ENCODE measurements at regions not wholly inside any gene's neighbourhood (a gene's known extent, or its start where the extent isn't known, plus 50 kb on each side); places are given as distances from the start of the nearest gene placed in this dataset.
"Not testable (repeated sequence)": the region's sequence is repeated elsewhere in the genome, so short reads cannot be mapped to it uniquely, and the experiment has no call there.

- H3K27ac ChIP-seq (ENCODE audit: low read depth in 1 of 3, low read length in 2 of 3), result no peak overlapping the region
- FAIRE-seq, result no peak
Measured at GRCh38 chr5:4023753-4024335, 428.2 kb downstream of the IRX1 start.

GRCh38 chr5:4027088-4027734 is 431.6 kb downstream of the IRX1 start:
- Histone ChIP-seq H3K4me3 (ENCODE audit: low read depth in 1 of 3, low read length in 3 of 3) (no peak overlapping the region), H3K4me1 (ENCODE audit: control insufficient read depth in 3 of 3, insufficient read depth in 2 of 3, low read depth in 1 of 3, low read length in 2 of 3) (no peaks in the 10 kb centered on the region), H3K27ac (ENCODE audit: low read depth in 1 of 3, low read length in 2 of 3) (no peak overlapping the region), H3K36me3 (ENCODE audit: control insufficient read depth in 3 of 3, insufficient read depth in 2 of 3, low read depth in 1 of 3, low read length in 3 of 3) (no peaks in the 10 kb centered on the region), H3K27me3 (ENCODE audit: control insufficient read depth in 3 of 3, insufficient read depth in 3 of 3, low read length in 3 of 3) (no peaks in the 10 kb centered on the region), H3K9me3 (ENCODE audit: control insufficient read depth in 2 of 2, insufficient read depth in 1 of 2, low read depth in 1 of 2, low read length in 1 of 2) (no peaks in the 10 kb centered on the region)
- DNase-seq, result no peak
- WGBS, 3 donors, result 70 to 75% (median 70%) methylated on average over 17 of the region's 17 CpGs
- FAIRE-seq, result no peak

More at GRCh38 chr5:4023753-4024335, 428.2 kb downstream of the IRX1 start:
- no peaks in the 10 kb centered on the region for H3K9me3 ChIP-seq (ENCODE audit: control insufficient read depth in 2 of 2, insufficient read depth in 1 of 2, low read depth in 1 of 2, low read length in 1 of 2)
- no peak overlapping the region for H3K4me3 ChIP-seq (ENCODE audit: low read depth in 1 of 3, low read length in 3 of 3)
- H3K4me1 ChIP-seq (ENCODE audit: control insufficient read depth in 3 of 3, insufficient read depth in 2 of 3, low read depth in 1 of 3, low read length in 2 of 3), result no peaks in the 10 kb centered on the region
- no peaks in the 10 kb centered on the region for H3K27me3 ChIP-seq (ENCODE audit: control insufficient read depth in 3 of 3, insufficient read depth in 3 of 3, low read length in 3 of 3)
- no peak for DNase-seq
- H3K36me3 ChIP-seq (ENCODE audit: control insufficient read depth in 3 of 3, insufficient read depth in 2 of 3, low read depth in 1 of 3, low read length in 3 of 3), result no peaks in the 10 kb centered on the region

DNA sequence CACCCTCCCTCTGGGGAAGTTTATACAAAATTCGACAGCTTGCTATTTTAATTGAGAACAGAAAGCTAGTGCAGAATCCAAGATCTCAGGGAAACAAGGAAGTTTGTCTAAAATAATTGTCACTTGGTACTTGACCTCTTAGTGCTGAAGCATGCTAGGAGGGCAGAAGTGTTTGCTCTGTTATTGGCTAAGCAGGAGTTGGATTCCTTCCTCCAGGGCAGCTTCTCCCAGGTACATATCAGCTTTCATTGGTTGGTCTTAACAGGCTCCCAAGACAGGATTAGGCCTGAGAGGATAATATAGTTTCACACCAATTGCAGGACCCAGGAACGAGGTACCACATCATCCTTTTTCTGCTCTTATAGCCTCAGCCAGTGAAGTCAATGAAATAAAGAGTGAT is 432.8 kb downstream of the IRX1 start:
- Histone ChIP-seq H3K4me3 (ENCODE audit: low read depth in 1 of 3, low read length in 3 of 3) (no peak overlapping the region), H3K9me3 (ENCODE audit: control insufficient read depth in 2 of 2, insufficient read depth in 1 of 2, low read depth in 1 of 2, low read length in 1 of 2) (no peaks in the 10 kb centered on the region), H3K4me1 (ENCODE audit: control insufficient read depth in 3 of 3, insufficient read depth in 2 of 3, low read depth in 1 of 3, low read length in 2 of 3) (no peaks in the 10 kb centered on the region), H3K36me3 (ENCODE audit: control insufficient read depth in 3 of 3, insufficient read depth in 2 of 3, low read depth in 1 of 3, low read length in 3 of 3) (no peaks in the 10 kb centered on the region), H3K27ac (ENCODE audit: low read depth in 1 of 3, low read length in 2 of 3) (no peak overlapping the region), H3K27me3 (ENCODE audit: control insufficient read depth in 3 of 3, insufficient read depth in 3 of 3, low read length in 3 of 3) (no peaks in the 10 kb centered on the region)
- DNase-seq (no peak), FAIRE-seq (no peak)
- 45 to 56% (median 48%) methylated on average over 2 of the region's 2 CpGs for WGBS, 3 donors

DNA sequence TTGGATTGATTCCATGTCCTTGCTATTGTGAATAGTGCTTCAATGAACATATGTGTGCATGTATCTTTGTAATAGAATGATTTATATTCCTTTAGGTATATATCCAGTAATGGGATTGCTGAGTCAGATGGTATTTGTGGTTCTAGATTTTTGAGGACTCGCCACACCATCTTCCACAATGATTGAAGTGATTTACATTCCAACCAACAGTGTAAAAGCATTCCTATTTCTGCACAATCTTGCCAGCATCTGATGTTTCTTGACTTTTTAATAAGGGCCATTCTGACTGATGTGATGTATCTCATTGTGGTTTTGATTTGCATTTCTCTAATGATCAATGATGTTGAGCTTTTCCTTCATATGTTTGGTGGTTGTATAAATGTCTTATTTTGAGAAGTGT is 437.9 kb downstream of the IRX1 start:
- not testable (repeated sequence) for H3K27ac ChIP-seq (ENCODE audit: low read depth in 1 of 3, low read length in 2 of 3); DNase-seq; H3K36me3 ChIP-seq (ENCODE audit: control insufficient read depth in 3 of 3, insufficient read depth in 2 of 3, low read depth in 1 of 3, low read length in 3 of 3); FAIRE-seq; H3K9me3 ChIP-seq (ENCODE audit: control insufficient read depth in 2 of 2, insufficient read depth in 1 of 2, low read depth in 1 of 2, low read length in 1 of 2); H3K4me3 ChIP-seq (ENCODE audit: low read depth in 1 of 3, low read length in 3 of 3); H3K27me3 ChIP-seq (ENCODE audit: control insufficient read depth in 3 of 3, insufficient read depth in 3 of 3, low read length in 3 of 3); H3K4me1 ChIP-seq (ENCODE audit: control insufficient read depth in 3 of 3, insufficient read depth in 2 of 3, low read depth in 1 of 3, low read length in 2 of 3)
- WGBS, 3 donors, result 69 to 84% (median 79%) methylated on average over 1 of the region's 1 CpG

DNA sequence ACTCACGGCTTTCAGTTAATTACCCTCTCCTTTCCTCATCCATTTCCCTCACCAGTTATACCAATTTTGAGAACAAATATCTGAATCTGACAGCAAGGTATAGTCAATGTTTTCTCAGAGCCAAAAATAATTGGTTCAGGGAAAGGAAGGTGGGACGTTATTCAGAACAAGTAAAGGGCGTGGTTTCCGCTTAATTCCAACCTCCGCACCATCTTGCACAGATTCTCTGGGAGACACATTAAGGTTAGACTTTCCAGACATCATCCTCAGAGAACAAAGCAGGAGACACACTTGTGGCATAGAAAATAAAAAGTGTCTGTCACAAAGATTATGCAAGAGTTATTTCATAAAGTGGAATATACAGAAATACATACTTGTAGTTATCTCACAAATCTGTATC is 441.2 kb downstream of the IRX1 start:
- peaks cover 0 to 7% of the 10 kb centered on the region in 2 donors for H3K9me3 ChIP-seq (ENCODE audit: control insufficient read depth in 2 of 2, insufficient read depth in 1 of 2, low read depth in 1 of 2, low read length in 1 of 2)
- no peaks in the 10 kb centered on the region for H3K27me3 ChIP-seq (ENCODE audit: control insufficient read depth in 3 of 3, insufficient read depth in 3 of 3, low read length in 3 of 3)
- 72 to 77% (median 74%) methylated on average over 5 of the region's 5 CpGs for WGBS, 3 donors
- no peak for FAIRE-seq
- DNase-seq, result no peak
- H3K4me3 ChIP-seq (ENCODE audit: low read depth in 1 of 3, low read length in 3 of 3), result no peak overlapping the region
- no peaks in the 10 kb centered on the region for H3K4me1 ChIP-seq (ENCODE audit: control insufficient read depth in 3 of 3, insufficient read depth in 2 of 3, low read depth in 1 of 3, low read length in 2 of 3)
- H3K36me3 ChIP-seq (ENCODE audit: control insufficient read depth in 3 of 3, insufficient read depth in 2 of 3, low read depth in 1 of 3, low read length in 3 of 3), result no peaks in the 10 kb centered on the region
- H3K27ac ChIP-seq (ENCODE audit: low read depth in 1 of 3, low read length in 2 of 3), result no peak overlapping the region

GRCh38 chr5:4038994-4039393 is 443.4 kb downstream of the IRX1 start:
- FAIRE-seq, result no peak
- Histone ChIP-seq H3K4me1 (ENCODE audit: control insufficient read depth in 3 of 3, insufficient read depth in 2 of 3, low read depth in 1 of 3, low read length in 2 of 3) (no peaks in the 10 kb centered on the region), H3K4me3 (ENCODE audit: low read depth in 1 of 3, low read length in 3 of 3) (no peak overlapping the region), H3K27me3 (ENCODE audit: control insufficient read depth in 3 of 3, insufficient read depth in 3 of 3, low read length in 3 of 3) (no peaks in the 10 kb centered on the region), H3K36me3 (ENCODE audit: control insufficient read depth in 3 of 3, insufficient read depth in 2 of 3, low read depth in 1 of 3, low read length in 3 of 3) (no peaks in the 10 kb centered on the region), H3K27ac (ENCODE audit: low read depth in 1 of 3, low read length in 2 of 3) (no peak overlapping the region), H3K9me3 (ENCODE audit: control insufficient read depth in 2 of 2, insufficient read depth in 1 of 2, low read depth in 1 of 2, low read length in 1 of 2) (peaks cover 0 to 7% of the 10 kb centered on the region in 2 donors)
- WGBS, 3 donors, result 71 to 91% (median 84%) methylated on average over 8 of the region's 8 CpGs
- DNase-seq, result no peak

DNA sequence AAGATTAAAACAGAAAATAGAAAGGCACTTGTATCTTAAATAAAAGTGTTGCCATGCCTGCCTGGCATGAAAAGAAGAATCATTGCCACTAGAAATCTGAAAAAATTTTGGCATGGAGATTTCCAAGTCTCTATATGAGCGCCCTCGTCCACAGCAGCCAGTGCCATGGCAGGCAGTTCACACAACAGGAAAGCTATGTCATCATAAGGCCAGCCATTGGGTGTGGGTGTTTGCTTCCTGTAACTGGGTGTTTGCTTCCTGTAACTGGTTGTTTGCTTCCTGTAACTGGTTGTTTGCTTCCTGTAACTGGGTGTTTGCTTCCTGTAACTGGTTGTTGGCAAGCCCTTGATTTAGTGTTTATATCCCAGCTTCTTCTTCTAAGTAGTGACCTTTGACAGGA is 446.7 kb downstream of the IRX1 start:
- Histone ChIP-seq H3K27ac (ENCODE audit: low read depth in 1 of 3, low read length in 2 of 3) (no peak overlapping the region), H3K4me3 (ENCODE audit: low read depth in 1 of 3, low read length in 3 of 3) (no peak overlapping the region), H3K36me3 (ENCODE audit: control insufficient read depth in 3 of 3, insufficient read depth in 2 of 3, low read depth in 1 of 3, low read length in 3 of 3) (no peaks in the 10 kb centered on the region), H3K27me3 (ENCODE audit: control insufficient read depth in 3 of 3, insufficient read depth in 3 of 3, low read length in 3 of 3) (no peaks in the 10 kb centered on the region), H3K9me3 (ENCODE audit: control insufficient read depth in 2 of 2, insufficient read depth in 1 of 2, low read depth in 1 of 2, low read length in 1 of 2) (peaks cover 0 to 3% of the 10 kb centered on the region in 2 donors), H3K4me1 (ENCODE audit: control insufficient read depth in 3 of 3, insufficient read depth in 2 of 3, low read depth in 1 of 3, low read length in 2 of 3) (no peaks in the 10 kb centered on the region)
- WGBS, 3 donors, result 41 to 70% (median 68%) methylated on average over 2 of the region's 2 CpGs
- DNase-seq, result no peak
- no peak for FAIRE-seq

DNA sequence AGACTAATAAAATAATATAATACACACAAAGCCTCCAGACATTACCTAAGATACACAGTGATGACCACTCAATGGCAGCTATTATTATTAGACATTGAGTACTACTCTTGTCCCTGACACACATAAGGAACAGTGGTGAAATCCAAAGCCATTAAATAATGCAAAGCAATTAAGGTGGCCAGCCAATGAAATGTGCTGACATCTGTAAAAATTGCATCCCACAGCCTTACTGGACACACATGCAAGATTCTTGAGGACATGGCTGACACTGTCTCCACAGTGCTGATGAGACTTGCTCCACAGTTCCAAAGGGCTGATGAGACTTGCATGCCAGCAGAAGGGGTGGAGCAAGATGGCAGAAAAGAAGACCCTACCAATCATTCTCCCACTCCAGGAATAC is 447.5 kb downstream of the IRX1 start:
- Histone ChIP-seq H3K27me3 (ENCODE audit: control insufficient read depth in 3 of 3, insufficient read depth in 3 of 3, low read length in 3 of 3) (no peaks in the 10 kb centered on the region), H3K36me3 (ENCODE audit: control insufficient read depth in 3 of 3, insufficient read depth in 2 of 3, low read depth in 1 of 3, low read length in 3 of 3) (no peaks in the 10 kb centered on the region), H3K9me3 (ENCODE audit: control insufficient read depth in 2 of 2, insufficient read depth in 1 of 2, low read depth in 1 of 2, low read length in 1 of 2) (peaks cover 0 to 3% of the 10 kb centered on the region in 2 donors), H3K4me3 (ENCODE audit: low read depth in 1 of 3, low read length in 3 of 3) (no peak overlapping the region), H3K27ac (ENCODE audit: low read depth in 1 of 3, low read length in 2 of 3) (no peak overlapping the region), H3K4me1 (ENCODE audit: control insufficient read depth in 3 of 3, insufficient read depth in 2 of 3, low read depth in 1 of 3, low read length in 2 of 3) (no peaks in the 10 kb centered on the region)
- FAIRE-seq, result no peak
- DNase-seq, result no peak

DNA sequence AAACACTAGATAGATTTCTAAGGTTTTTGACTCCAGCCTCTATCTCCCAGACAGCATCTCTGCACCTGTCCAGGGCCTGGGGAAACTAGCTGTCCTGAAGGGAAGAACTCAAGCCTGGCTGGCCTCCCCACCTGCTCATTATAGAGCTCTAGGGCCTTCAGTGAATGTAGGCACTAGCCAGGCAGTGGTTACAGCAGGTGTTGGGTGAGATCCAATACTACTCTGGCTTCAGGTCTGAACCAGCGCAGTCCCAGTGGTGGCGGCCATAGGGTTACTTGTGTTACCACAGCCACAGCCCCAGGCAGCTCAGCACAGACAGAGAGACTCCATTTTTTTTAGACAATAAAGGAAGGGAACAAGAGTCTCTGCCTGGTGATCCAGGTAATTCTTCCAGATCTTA is 449.2 kb downstream of the IRX1 start:
- Histone ChIP-seq H3K27ac (ENCODE audit: low read depth in 1 of 3, low read length in 2 of 3) (no peak overlapping the region), H3K27me3 (ENCODE audit: control insufficient read depth in 3 of 3, insufficient read depth in 3 of 3, low read length in 3 of 3) (no peaks in the 10 kb centered on the region), H3K4me3 (ENCODE audit: low read depth in 1 of 3, low read length in 3 of 3) (no peak overlapping the region), H3K4me1 (ENCODE audit: control insufficient read depth in 3 of 3, insufficient read depth in 2 of 3, low read depth in 1 of 3, low read length in 2 of 3) (no peaks in the 10 kb centered on the region), H3K36me3 (ENCODE audit: control insufficient read depth in 3 of 3, insufficient read depth in 2 of 3, low read depth in 1 of 3, low read length in 3 of 3) (no peaks in the 10 kb centered on the region), H3K9me3 (ENCODE audit: control insufficient read depth in 2 of 2, insufficient read depth in 1 of 2, low read depth in 1 of 2, low read length in 1 of 2) (peaks cover 0 to 3% of the 10 kb centered on the region in 2 donors)
- 94 to 97% (median 96%) methylated on average over 2 of the region's 2 CpGs for WGBS, 3 donors
- DNase-seq (no peak), FAIRE-seq (no peak)

Measured in small intestine (tissue), 7 donors.